Hematopoietic multipotent progenitor cell treated with erythropoietin and hydrocortisone succinate and interleukin-3 and kit ligand, for 4 days (in vitro differentiated cells): ENCODE measurements at regions not wholly inside any gene's neighbourhood (a gene's known extent, or its start where the extent isn't known, plus 50 kb on each side); places are given as distances from the start of the nearest gene placed in this dataset.
"Not testable (repeated sequence)": the region's sequence is repeated elsewhere in the genome, so short reads cannot be mapped to it uniquely, and the experiment has no call there.

Experiments used
- DNase-seq: peaks from one replicate; pipeline ENCODE4 v3.0.0-alpha.2; 2015

DNA sequence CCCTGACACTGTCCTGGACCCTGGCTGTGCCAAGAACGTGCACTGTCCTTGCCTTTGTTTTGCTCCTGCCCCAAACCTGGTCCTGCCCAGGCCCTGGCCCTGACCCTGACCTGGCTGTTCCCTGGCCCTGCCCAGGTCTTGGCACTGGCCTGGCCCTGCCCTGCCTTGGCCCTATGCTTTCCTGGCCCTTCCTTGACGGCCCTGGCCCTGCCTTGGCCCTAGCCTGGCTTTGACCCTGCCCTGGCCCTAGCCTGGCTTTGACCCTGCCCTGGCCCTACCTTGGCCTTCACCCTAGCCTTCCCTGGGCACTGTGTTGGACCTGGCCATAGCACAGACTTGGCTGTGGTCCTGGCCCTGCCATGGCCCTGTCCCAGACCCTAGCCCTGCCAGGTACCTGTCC lies 252.9 kb downstream of the TP53TG3F start:
- DNase-seq: not testable (repeated sequence)

DNA sequence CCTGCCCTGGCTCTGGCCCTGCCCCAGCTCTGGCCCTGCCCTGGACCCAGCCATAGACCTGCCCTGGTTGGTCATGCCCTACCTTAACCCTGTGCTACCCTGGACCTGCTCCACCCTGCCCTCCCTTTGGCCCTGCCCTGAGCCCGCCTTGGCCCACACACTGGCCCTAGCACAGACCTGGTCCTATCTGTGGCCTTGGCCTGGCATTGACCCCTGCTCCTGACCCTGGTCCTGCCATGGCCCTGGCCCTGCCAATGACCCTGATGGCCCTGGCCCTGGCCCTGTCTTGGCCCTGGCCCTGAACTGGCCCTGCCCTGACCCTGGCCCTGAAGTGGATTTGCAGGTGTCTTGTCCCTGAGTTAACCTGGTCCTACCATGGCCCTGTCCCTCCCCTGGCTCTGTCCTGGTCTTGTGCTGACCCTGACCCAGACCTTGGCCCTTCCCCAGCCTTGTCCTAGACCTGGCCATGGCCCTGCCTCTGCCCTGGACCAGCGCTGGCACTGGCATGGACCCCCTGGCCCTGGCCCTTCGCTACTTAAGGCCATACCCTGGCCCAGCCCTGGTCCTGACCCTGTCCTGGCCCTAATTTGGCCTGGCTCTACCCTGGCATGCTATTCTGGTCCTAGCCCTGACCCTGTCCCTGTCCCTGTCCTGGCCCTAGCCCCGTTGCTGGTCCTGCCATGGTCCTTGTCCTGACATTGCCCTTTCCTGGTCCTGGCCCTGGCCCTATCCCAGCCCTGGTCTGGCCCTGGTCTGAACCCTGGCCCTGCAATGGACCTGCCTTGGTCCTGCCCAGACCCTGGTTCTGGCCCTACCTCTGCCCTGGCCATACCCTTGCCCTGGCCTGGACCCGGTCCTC lies 253.7 kb downstream of the TP53TG3F start:
- DNase-seq: not testable (repeated sequence)

DNA sequence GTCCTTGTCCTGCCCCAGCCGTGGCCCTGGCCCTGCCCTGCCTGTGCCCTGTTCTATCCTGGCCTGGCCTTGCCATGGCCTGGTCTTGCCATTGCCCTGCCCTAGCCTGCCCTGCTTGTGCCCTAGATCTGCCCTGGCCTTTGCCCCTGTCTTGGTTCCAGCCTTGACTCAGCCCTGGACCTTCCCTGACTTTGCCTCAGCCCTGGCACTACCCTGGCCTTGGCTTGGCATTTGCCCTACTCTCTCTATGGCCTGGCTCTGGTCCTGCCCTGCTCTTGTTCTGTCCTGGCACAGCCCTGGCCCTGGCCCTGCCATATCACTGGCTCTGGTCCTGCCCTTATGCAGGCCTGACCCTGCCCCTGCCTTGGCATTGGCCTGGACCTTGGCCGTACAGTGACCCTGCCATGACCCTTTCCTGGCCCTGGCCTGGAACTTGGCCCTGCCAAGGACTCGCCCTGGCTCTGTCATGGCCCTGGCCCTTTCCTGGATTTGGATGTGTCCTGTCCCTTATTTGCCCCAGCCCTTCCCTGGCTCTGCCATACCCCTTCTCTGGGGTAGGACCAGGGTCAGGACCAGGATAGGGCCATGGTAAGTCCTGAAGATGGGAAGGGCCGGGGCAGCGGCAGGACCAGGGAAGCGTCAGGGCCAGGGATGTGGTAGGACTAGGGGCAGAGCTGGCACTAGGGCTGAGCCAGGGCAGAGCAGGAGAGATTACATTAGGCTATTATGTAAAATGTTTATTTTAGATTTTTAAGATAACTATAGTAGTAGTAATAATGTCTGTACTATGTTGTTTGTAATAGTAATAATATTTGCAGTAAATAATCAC lies 254.5 kb downstream of the TP53TG3F start:
- DNase-seq: not testable (repeated sequence)

DNA sequence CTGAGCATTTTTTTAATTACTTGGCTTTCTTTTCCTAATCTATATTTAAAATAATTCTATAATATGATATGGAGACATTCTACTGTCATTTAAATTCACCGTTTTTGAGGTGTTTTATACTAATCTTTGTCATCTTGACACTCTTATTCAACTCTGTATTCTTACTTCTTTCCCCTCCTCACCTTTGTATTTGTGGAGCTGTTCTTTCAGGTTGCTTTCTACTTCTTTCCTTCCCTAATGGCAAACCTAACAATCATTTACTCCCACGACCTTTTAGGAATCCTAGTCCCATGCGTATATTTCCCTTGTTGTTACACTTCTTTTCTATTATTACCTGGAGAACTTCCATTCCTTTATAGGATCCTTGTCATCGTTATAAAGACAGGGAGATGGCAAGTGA lies 271.8 kb downstream of the TP53TG3F start:
- not testable (repeated sequence) for DNase-seq

DNA sequence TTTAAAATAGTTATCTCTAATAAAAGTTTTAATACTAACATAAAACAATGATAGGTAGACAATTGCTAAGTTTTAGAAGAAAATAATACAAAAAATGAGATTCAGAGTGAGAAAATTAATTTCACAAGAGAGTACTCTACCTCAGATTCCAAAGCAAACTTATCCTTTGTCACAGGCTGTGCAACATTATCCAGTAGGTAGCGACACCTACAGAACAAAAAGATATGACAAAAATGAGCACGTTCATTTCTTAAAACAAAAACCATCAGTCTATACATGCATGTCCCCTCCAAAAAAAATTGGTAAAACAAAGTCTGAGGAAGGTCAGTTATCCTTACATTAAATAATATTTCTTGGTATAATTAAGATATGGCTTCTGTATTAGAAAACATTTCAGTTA lies 275.2 kb downstream of the TP53TG3F start:
- not testable (repeated sequence) for DNase-seq

DNA sequence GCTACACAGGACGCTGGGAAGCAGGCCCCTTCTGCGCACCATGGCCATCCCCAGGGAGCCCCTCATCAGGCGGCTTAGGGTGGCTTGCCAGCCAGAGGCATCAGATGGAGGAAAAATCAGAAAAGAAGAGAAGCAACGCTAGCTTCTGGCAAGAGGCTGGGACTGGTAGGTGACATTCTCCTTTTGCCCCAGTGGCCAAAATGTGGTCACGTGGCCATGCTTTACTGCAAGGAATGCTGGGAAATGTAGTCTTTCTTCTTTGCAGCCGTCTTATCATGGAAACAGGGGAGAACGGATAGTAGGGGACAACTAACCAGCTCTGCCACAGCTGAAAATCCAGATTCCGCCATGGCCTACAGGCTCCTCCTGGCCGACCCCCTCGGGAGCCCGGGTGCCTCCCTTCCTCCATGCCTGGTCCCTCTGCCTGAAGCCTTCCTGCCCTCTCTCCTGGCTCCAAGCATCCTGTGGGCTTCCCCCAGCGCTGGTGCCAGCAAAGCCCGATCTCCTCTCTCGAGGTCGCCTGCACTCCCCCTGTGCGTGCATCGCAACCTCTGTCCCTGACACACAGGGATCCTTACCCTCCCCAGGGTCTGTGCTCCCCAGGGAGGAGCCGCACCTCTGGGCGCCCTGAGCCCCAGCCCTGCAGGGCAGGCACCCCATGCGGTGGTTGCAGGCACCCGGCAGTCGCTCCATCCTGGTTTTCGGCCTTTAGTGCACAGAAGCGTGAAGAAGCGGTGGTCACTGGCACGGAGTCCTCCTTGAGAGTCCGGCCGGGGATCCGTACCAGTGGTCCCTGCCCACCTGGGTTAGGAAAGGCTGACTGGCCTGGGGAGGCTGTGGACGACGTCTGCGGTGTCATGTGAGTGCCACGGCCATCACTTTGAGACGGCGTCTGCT lies 307.7 kb downstream of the TP53TG3F start:
- not testable (repeated sequence) for DNase-seq

DNA sequence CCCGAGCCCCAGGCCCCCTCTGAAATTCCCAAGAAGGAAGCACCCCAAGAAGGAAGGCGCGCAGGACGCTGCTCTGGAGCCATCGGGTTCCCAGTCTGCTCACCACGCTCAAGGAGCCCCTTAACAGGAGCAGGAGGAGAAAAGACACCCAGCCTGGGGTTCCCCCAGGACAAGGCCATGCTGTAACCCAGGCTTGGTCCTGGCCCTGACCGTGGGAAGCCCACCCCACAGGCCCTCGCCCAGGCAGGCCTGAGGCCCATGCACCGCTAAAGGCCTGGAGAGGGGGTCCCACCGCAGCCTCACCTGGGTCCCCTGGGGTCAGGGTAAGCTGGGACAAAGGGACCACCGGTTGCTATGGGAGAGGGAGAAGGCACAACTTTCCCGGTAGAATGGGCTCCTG lies 309.3 kb downstream of the TP53TG3F start:
- DNase-seq: not testable (repeated sequence)

DNA sequence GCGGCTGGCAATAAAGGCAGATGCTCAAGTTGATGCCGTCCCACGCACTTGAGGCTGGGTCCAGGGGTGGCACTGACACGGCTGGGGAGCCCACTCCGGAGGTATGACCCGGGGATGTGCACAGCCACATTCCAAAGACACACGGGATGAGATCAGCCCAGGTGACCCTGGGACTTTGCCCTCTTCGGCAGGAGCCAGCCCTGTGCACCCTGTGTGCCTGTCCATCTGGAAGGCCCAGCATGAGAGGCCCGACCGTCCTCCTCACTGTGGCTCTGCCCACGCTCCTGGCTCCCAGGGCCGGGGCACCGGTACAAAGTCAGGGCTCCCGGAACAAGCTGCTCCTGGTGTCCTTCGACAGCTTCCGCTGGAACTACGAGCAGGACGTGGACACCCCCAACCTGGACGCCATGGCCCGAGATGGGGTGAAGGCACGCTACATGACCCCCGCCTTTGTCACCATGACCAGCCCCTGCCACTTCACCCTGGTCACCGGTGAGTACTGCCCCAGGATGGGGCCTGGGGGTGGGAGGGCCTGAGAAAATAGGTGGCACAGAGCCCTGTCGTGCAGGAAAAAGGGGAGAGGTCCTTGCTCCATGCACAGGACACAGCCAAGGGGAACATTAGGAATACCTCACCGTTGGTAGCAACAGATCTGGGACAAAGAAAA lies 309.9 kb downstream of the TP53TG3F start:
- DNase-seq: not testable (repeated sequence)

DNA sequence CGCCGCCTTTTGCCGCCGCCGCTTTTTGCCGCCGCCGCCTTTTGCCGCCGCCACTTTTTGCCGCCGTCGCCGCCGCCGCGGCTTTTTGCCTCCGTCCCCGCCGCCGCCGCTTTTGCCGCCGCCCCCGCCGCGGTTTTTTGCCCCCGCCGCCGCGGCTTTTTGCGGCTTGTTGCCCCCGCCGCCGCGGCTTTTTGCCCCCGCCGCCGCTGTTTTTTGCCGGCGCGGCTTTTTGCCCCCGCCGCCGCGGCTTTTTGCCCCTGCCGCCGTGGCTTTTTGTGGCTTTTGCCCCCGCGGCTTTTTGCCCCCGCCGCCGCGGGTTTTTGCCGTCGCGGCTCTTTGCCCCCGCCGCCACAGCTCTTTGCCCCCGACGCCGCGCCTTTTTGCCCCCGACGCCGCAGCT lies 311.1 kb downstream of the TP53TG3F start:
- not testable (repeated sequence) for DNase-seq

DNA sequence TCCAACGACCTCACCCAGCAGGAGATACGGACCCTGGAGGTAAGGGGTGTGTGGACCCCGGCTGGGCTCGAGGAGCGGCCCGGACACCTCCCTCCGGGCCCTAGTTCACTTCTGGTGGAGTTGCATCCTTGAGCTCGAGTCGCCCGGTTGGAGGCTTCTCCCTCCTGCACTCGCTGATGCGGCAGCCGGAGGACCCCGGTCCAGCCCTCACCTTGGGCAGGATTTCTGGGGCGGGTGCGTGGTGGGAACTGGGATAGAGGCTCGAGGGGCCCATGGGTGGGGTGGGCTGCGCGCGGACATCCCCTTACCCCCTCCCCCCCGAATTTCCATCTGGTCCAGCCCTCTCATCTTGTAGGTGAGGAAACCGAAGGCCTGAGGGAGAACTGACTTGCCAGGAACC lies 311.8 kb downstream of the TP53TG3F start:
- not testable (repeated sequence) for DNase-seq

DNA sequence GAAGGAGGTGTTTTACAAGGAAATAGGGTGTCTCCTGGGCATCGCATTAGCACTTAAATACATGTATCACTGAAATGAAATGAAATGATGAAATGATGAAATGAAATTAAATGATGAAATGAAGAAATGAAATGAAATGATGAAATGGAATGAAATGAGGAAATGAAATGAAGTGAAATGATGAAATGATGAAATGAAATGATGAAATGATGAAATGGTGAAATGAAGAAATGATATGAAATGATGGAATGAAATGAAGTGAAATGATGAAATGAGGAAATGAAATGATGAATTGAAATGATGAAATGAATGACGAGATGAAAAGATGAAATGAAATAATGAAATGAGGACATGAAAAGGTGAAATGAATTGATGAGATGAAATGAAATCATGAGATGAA lies 314.6 kb downstream of the TP53TG3F start:
- DNase-seq: not testable (repeated sequence)

DNA sequence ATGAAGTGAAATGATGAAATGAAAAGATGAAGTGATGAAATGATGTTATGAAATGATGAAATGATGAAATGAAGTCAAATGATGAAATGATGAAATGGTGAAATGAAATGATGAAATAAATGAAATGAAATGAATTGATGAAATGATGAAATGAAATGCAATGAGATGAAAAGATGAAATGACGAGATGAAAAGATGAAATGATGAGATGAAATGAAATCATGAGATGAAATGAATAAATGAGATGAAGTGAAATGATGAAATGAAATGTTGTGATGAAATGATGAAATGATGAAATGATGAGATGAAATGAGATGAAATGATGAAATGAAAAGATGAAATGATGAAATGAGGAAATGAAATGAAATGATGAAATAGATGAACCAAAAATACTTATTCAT lies 315.3 kb downstream of the TP53TG3F start:
- not testable (repeated sequence) for DNase-seq

DNA sequence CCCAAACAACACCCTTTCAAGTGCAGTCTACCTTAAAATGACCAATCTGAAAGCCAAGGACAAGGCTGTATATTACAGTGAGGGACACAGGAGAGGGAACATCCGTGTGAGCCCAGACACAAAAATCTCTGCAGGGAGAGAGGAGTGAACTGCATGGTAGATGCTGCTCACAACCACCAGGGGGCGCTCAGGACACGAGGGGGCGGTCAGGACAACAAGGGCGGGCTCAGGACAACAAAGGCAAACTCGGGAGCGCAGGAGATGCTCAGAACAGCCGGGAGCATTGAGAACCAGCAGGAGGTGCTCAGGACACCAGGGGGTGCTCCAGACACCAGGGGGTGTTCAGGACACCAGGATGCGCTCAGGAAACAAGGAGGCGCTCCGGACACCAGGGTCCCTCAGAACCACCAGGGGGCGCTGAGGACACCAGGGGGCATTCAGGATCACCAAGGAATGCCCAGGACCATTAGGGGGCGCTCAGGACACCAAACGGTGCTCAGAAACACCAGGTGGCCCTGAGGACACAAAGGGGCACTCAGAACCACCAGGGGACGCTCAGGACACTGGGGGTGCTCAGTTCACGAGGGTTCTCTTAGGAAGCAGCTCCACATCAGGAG lies 357.0 kb downstream of the TP53TG3F start:
- DNase-seq: not testable (repeated sequence)

DNA sequence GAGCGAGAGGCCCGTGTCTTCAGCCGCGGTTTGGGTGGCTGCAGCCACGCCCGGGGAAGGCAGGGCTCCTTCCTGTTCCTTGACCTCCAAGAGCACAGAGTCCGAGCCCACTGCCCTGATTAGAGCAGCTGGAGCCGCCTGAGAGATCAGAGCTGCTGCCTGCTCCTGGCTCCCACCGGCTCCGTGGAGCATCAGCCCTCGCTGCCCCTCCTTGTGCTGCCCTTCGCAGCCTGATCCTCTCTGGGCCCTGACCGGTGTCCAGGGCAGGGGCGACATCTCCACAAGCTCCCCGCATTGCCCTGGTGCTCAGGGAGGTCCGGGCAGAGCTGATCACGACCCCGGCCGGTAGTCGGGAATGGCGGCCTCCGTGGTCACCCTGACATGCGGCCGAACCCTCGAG lies 365.3 kb downstream of the TP53TG3F start:
- not testable (repeated sequence) for DNase-seq

DNA sequence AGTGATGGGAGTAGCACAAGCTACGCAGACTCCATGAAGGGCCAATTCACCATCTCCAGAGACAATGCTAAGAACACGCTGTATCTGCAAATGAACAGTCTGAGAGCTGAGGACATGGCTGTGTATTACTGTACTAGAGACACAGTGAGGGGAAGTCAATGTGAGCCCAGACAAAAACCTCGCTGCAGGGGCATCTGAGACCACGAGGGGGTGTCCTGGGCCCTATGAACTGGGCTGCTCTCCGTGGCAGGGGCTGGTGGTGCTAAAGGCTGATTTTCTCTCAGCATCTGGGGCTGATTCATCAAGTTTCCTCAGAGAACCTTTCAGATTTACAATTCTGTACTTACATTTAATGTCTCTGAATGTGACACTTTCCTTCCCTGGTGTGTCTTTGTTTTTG lies 368.1 kb downstream of the TP53TG3F start:
- not testable (repeated sequence) for DNase-seq

DNA sequence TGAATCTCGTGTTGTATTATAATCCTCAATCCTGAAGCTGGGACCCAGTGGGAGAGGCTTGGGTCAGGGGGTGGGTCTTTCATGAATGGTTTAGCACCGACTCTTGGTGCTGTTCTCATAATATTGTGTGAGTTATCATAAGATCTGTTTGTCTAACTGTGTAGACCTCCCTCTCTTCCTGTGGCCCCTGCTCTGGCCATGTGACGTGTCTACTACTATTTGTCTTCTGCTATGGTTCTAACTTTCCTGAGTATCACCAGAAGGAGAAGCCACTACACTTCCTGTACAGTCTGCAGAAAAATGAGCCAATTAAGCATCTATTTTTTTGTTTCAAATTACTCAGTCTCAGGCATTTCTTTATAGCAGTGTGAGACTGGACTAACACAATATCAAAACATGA lies 379.7 kb downstream of the TP53TG3F start:
- not testable (repeated sequence) for DNase-seq

DNA sequence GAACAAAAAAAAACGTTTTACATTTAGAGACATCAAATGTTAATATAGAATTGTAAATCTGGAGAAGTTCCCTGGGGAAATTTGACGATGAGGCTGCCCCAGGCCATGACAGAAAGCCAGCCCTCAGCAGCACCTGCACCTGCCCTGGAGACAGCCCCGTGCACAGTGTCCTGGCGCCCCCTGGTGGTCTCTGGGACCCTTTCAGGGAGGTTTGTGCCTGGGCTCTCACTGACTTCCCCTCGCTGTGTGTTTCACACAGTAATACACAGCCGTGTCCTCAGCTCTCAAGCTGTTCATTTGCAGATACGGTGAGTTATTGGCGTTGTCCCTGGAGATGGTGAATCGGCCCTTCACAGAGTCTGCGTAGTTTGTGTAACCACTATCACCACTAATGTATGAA lies 385.1 kb downstream of the TP53TG3F start:
- DNase-seq: peak; percentile 1
